ENCODE measurements at regions not wholly inside any gene's neighbourhood (a gene's known extent, or its start where the extent isn't known, plus 50 kb on each side); places are given as distances from the start of the nearest gene placed in this dataset.

GRCh38 chr14:81886588-81886987, 352.9 kb upstream of the SEL1L start:
- Histone ChIP-seq H3K9me3 (replicated peaks in 1 of 11) (no peaks in the 10 kb centered on the region), H3K4me2 (no peak overlapping the region), H3K9ac (no peak overlapping the region), H3K4me3 (no peak overlapping the region), H3K36me3 (no peaks in the 10 kb centered on the region), H3K27ac (no peak overlapping the region), H3K27me3 (no peaks in the 10 kb centered on the region), H3K4me1 (no peaks in the 10 kb centered on the region), H4K20me1 (no peaks in the 10 kb centered on the region)
- TF ChIP-seq Cebpa-rat (IDR thresholded peaks at IDR 0.05) = no peak

DNA sequence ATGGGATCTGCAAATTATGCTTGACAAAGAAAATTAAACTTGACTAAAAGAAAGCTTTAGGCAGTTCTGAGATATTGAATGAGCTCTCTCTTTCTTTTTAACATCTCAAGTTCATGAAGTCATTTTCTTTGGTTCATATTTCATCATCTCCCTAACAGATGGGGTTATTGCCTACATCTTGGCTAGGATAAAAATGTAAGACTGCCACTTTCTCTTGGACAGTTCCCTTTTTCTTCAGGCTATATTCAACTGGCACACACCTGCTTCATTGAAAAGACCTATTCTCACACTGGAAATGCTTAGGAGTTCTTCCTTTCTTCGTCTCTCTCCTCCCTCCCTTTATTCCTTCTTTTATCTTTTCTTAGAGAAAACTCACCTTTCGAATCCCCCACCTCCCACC, 355.9 kb upstream of the SEL1L start:
- H3K4me2 ChIP-seq = no peak overlapping the region
- no peaks in the 10 kb centered on the region for H3K27me3 ChIP-seq
- H3K27ac ChIP-seq = no peak overlapping the region
- no peaks in the 10 kb centered on the region for H3K36me3 ChIP-seq
- H3K4me1 ChIP-seq = no peaks in the 10 kb centered on the region
- H3K9ac ChIP-seq = no peak overlapping the region
- TF ChIP-seq Cebpa-rat (IDR thresholded peaks at IDR 0.05) = no peak
- H3K9me3 ChIP-seq (replicated peaks in 1 of 11) = no peaks in the 10 kb centered on the region
- H4K20me1 ChIP-seq = no peaks in the 10 kb centered on the region
- H3K4me3 ChIP-seq = no peak overlapping the region

- Histone ChIP-seq H3K4me1 (no peaks in the 10 kb centered on the region), H3K4me3 (no peak overlapping the region), H3K9ac (no peak overlapping the region), H3K36me3 (no peaks in the 10 kb centered on the region), H3K27me3 (no peaks in the 10 kb centered on the region), H3K4me2 (no peak overlapping the region), H3K9me3 (replicated peaks in 1 of 11) (no peaks in the 10 kb centered on the region), H4K20me1 (no peaks in the 10 kb centered on the region), H3K27ac (no peak overlapping the region)
- TF ChIP-seq Cebpa-rat (IDR thresholded peaks at IDR 0.05) = no peak
Observed at GRCh38 chr14:81890020-81890419, 356.4 kb upstream of the SEL1L start.

DNA sequence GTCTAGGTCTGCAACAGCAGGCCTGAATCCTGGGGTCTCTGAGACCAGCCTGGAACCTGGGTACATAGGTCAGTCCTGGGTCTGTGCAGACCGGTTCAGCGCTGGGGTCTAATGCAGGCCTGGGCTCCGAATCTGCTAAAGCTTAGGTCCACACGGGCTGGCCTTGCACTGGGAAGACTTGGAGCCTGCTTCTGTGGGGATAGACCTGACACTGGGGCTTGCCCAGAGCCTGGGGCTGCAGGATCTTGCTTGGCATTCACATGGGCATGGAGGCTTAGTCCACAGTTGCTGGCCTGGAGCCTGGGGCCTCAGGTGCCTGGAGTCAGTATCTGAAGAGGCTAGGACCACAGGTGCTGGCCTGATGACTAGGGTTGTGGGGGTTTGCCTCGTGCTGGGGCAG, 369.8 kb upstream of the SEL1L start:
- H4K20me1 ChIP-seq = no peaks in the 10 kb centered on the region
- H3K27ac ChIP-seq = no peak overlapping the region
- H3K4me1 ChIP-seq = no peaks in the 10 kb centered on the region
- no peak overlapping the region for H3K4me3 ChIP-seq
- H3K4me2 ChIP-seq = no peak overlapping the region
- peaks cover 8 to 35% (median 15%) of the 10 kb centered on the region in 11 experiments; a peak in 20 of 22 replicates for H3K9me3 ChIP-seq (replicated peaks in 1 of 11)
- no peaks in the 10 kb centered on the region for H3K36me3 ChIP-seq
- no peak for TF ChIP-seq Cebpa-rat (IDR thresholded peaks at IDR 0.05)
- no peaks in the 10 kb centered on the region for H3K27me3 ChIP-seq
- no peak overlapping the region for H3K9ac ChIP-seq

- Histone ChIP-seq H3K4me2 (no peak overlapping the region), H3K27me3 (no peaks in the 10 kb centered on the region), H3K36me3 (no peaks in the 10 kb centered on the region), H3K4me1 (no peaks in the 10 kb centered on the region), H3K9ac (no peak overlapping the region), H4K20me1 (no peaks in the 10 kb centered on the region), H3K4me3 (no peak overlapping the region), H3K9me3 (replicated peaks in 1 of 11) (peaks cover 0 to 6% (median 0%) of the 10 kb centered on the region in 11 experiments; a peak in 2 of 22 replicates), H3K27ac (no peak overlapping the region)
- TF ChIP-seq Cebpa-rat (IDR thresholded peaks at IDR 0.05) = no peak
Observed at GRCh38 chr14:81927070-81927469, 393.4 kb upstream of the SEL1L start.

GRCh38 chr14:81931828-81932227, 398.2 kb upstream of the SEL1L start:
- Histone ChIP-seq H4K20me1 (no peaks in the 10 kb centered on the region), H3K4me3 (no peak overlapping the region), H3K9me3 (replicated peaks in 1 of 11) (peaks cover 0 to 6% (median 0%) of the 10 kb centered on the region in 11 experiments; a peak in 2 of 22 replicates), H3K9ac (no peak overlapping the region), H3K36me3 (no peaks in the 10 kb centered on the region), H3K4me1 (no peaks in the 10 kb centered on the region), H3K27me3 (no peaks in the 10 kb centered on the region), H3K27ac (no peak overlapping the region), H3K4me2 (no peak overlapping the region)
- no peak for TF ChIP-seq Cebpa-rat (IDR thresholded peaks at IDR 0.05)

DNA sequence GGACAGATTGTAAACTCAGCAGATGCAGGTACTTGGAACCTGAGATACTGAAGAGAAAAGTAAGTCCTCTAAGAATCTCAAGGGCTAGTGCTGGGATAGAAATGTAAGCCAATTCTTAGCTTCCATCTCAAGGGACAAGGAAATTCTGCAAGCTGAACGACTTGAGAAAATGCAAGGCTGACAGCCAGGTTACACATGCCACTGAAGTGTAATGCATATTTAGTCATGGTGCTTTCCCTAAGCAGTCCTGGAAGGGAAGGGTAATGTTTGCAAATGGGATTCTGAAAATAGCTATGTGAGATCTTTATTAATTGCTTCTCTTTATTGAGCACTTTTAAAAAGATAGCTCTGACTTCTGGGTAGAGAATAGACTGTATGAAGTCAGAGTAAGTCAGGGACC, 402.7 kb upstream of the SEL1L start:
- no peak overlapping the region for H3K4me2 ChIP-seq
- peaks cover 0 to under 1% (median 0%) of the 10 kb centered on the region in 11 experiments; a peak in 1 of 22 replicates for H3K9me3 ChIP-seq (replicated peaks in 1 of 11)
- peaks cover 0 to 15% (median 10%) of the 10 kb centered on the region in 10 experiments; a peak in 13 of 20 replicates for H3K4me1 ChIP-seq
- TF ChIP-seq Cebpa-rat (IDR thresholded peaks at IDR 0.05) = no peak
- no peaks in the 10 kb centered on the region for H4K20me1 ChIP-seq
- no peak overlapping the region for H3K4me3 ChIP-seq
- H3K9ac ChIP-seq = no peak overlapping the region
- no peak overlapping the region for H3K27ac ChIP-seq
- H3K36me3 ChIP-seq = no peaks in the 10 kb centered on the region
- H3K27me3 ChIP-seq = no peaks in the 10 kb centered on the region

GRCh38 chr14:81936902-81937301, 403.2 kb upstream of the SEL1L start:
- no peak overlapping the region for H3K4me3 ChIP-seq
- no peaks in the 10 kb centered on the region for H3K36me3 ChIP-seq
- TF ChIP-seq Cebpa-rat (IDR thresholded peaks at IDR 0.05) = no peak
- H3K9me3 ChIP-seq (replicated peaks in 1 of 11) = no peaks in the 10 kb centered on the region
- H3K9ac ChIP-seq = no peak overlapping the region
- H4K20me1 ChIP-seq = no peaks in the 10 kb centered on the region
- no peak overlapping the region for H3K4me2 ChIP-seq
- no peaks in the 10 kb centered on the region for H3K27me3 ChIP-seq
- H3K4me1 ChIP-seq = peaks cover 0 to 15% (median 10%) of the 10 kb centered on the region in 10 experiments; a peak in 13 of 20 replicates
- H3K27ac ChIP-seq = no peak overlapping the region

DNA sequence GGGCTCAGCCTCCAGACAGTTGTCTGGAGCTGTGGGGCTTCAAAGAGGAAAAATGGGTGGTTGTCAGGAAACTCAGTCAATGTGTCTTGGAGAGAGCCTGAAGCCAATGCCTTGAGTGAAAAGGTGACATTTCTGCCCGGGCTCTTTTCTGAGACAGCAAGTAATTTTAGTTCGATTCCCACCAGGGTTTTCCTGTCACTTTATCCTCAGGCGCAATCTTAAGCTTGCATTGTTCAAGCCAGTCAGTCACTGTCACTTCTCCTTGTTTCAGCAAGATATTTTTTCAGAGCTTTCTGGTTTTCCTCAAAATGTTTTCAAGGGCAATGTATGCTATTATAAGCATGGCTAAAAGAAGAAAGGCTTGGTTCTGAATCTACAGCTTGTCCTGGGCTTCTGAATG, 404.7 kb upstream of the SEL1L start:
- TF ChIP-seq Cebpa-rat (IDR thresholded peaks at IDR 0.05) = no peak
- H3K4me2 ChIP-seq = no peak overlapping the region

DNA sequence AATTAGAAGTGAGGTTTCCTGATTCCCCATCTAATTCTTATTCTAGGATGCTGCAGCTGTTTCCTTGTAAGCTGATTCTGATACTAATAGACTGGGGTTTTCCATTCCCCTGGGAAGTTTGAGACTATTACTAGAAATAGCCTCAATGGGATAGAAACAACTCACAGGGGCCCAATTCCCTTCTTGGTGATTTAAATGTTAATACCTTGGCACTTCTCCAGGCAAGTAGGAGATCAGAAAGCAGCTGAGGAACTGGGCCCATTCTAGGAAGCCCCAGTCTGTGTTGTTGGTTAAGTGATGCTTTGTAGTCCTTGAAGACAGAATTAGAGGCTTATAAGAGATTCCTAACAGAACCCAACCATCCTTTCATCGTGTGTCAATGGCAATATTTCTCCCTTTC, 407.0 kb upstream of the SEL1L start:
- H3K27me3 ChIP-seq = no peaks in the 10 kb centered on the region
- no peak for TF ChIP-seq Cebpa-rat (IDR thresholded peaks at IDR 0.05)
- H3K36me3 ChIP-seq = no peaks in the 10 kb centered on the region
- peak overlapping the region in 8 of 11 experiments; percentile 15 to 74 (median 52); a peak in 16 of 22 replicates for H3K4me2 ChIP-seq
- H3K9me3 ChIP-seq (replicated peaks in 1 of 11) = no peaks in the 10 kb centered on the region
- no peak overlapping the region for H3K27ac ChIP-seq
- H3K4me3 ChIP-seq = no peak overlapping the region
- no peaks in the 10 kb centered on the region for H4K20me1 ChIP-seq
- peaks cover 0 to 15% (median 10%) of the 10 kb centered on the region in 10 experiments; a peak in 13 of 20 replicates for H3K4me1 ChIP-seq
- H3K9ac ChIP-seq = no peak overlapping the region

More for the DNA sequence above, 404.7 kb upstream of the SEL1L start:
- Histone ChIP-seq H3K27ac (no peak overlapping the region), H3K36me3 (no peaks in the 10 kb centered on the region), H3K4me3 (no peak overlapping the region), H4K20me1 (no peaks in the 10 kb centered on the region), H3K27me3 (no peaks in the 10 kb centered on the region), H3K9ac (no peak overlapping the region), H3K4me1 (peaks cover 0 to 15% (median 10%) of the 10 kb centered on the region in 10 experiments; a peak in 13 of 20 replicates), H3K9me3 (replicated peaks in 1 of 11) (no peaks in the 10 kb centered on the region)

Measured in BLaER1 treated with 17β-estradiol and CSF1 and Interleukin-3, amounts not matched to agents 10 nM and 100 nM (cell line).